GM19467 (cell line): ENCODE measurements at regions not wholly inside any gene's neighbourhood (a gene's known extent, or its start where the extent isn't known, plus 50 kb on each side); places are given as distances from the start of the nearest gene placed in this dataset.

Source experiments
- ATAC-seq: cut with Tn5 transposase; IDR thresholded peaks from one replicate; pipeline ENCODE4 v1.9.1; 2021; ENCODE audit warnings: mild to moderate bottlenecking, moderate library complexity; ENCODE audit not compliant: unreplicated experiment

DNA sequence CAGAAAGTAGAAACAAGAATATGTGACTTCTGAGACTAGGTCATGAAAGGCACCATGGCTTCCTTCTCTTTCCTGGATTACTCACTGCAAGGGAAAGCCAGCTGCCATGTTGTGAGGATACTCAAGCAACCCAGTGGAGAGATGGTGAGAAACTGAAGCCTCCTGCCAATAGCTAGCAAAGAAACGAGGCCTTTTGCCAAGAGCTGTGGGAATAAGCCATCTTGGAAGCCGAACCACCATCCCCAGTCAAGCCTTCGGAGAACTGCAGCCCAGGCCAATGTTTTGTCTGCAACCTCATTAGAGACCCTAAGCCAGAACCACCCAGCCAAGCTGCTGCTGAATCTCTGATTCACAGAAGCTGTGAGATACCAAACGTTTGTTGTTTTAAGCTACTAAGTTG, 104.7 kb upstream of the CRHR1 start:
- no peak for ATAC-seq

DNA sequence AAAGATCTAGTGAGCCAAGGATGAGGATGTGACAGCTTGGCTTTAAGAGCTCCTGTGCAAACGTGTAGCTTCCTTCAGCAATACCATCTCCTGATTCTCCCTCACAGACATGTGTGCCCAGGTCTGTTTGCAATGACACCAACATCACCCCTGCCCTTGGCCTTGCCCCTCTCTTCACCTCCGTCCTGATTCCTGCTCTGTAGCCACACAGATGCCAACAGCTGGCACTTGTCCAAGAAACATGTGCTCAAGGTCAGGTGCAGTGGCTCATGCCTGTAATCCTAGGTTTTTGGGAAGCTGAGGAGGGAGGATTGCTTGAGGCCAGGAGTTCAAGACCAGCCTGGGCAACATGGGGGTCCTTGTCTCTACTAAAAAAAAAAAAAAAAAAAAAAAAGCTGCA, 103.8 kb upstream of the CRHR1 start:
- no peak for ATAC-seq

DNA sequence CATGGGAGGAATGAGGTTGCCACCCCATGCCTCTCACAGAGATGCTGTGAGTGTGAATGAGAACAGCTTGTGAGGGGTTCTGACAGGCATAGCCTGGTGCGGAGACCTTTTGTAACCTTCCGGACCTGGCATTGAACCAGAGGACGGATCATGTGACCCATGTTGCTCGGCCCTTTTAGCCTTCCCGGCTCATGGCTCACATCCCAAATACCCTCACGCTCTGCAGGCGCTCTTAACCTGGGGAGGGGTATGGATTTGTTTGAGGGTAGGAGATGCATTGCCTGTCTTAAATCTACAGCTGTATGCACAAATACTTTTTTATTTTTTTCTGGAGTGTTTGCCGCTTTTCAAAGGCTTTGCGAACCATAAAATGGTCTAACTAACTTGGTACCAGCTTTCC, 102.4 kb upstream of the CRHR1 start:
- no peak for ATAC-seq

DNA sequence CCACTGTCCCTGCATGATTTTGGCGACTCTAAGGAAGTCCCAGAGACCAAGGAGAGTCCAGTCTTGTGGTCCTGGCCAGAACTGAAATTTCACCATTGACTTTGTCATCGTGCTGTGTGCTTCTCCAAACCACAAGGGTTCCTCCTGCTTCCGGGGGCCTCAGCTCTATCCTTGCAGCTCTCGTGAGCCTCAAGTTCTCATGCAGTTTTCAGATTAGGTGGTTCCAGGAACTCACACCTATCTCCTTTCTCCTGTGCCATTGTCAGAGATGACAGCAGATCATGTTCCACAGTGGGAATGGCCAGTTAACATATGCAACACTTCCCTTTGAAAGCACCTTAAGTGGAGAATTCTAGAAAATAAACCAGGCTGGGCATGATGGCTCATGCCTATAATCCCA, 97.9 kb upstream of the CRHR1 start:
- no peak for ATAC-seq

DNA sequence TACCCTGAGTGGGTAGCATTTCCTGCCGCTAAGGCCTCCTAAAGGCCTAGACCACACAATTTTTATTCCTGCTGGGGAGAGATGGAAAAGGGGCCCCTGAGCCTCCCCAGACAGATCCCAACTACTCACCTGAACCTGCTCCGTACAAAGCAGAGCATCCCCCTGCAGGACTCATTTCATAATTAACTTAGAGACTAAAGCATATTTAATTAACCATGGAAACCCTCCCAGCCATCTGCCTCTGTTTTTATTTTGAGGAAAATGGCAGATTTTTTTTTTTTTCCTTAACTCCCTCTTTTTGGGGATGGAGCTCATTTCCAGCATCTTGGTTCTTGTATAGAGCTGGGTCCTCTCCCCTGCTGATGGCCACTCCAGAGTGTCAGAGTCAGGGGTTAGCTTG, 96.5 kb upstream of the CRHR1 start:
- no peak for ATAC-seq

DNA sequence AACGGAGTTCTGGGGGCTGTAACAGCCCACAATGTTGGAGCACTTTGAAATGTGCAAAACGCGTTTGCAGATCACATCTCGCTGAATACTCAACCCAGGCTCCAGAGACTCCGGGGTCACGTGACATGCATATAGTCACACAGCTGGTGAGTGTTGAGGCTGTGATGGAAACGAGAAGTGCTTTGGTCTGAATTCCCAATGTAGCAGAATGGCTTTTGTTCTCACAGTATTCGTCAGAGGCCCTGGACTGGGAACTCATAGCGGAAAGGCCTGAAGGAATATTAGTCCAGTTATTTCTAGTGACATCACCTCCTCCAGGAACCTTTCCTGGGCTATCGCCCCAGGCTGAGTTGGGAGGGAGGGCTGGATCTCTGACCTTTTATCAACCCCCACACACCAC, 95.8 kb upstream of the CRHR1 start:
- no peak for ATAC-seq

DNA sequence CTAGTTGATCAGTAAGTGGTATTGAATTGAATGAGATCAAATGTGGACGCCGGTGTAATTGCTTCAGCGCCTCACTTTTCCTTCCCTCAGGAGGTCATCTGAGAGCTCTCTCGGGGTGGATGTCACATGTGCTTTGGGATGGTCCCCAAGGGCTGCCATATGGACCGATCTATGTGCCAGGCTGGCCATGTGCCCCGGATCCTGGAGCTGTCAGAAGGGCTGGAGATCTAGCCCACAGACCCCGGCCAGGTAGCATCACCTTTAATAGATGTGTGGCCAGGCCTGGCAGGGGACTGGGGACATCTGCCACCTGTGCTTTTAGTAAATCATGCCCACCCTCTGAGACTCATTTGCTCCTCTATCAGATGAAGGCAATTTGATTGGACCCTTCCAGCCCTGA, 95.3 kb upstream of the CRHR1 start:
- no peak for ATAC-seq

DNA sequence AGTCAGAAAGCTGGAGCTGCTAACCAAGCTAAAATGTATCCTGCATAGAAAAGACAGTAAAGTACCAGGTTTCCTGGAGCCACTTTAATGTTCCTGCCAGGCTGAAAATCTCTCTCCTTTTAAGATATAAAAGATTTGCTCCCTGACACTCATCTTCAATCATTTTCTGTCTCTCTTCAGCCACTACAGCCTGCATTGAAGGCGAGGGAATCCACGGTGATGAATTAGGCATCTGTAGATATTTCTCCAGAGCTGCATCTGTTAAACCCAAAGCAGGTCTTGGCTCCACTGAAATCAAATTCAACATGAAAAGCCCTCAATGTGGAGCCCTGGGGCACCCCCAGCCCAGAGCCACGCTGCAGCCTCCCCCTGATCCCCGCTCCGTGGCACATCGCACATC, 94.7 kb upstream of the CRHR1 start:
- ATAC-seq: no peak

DNA sequence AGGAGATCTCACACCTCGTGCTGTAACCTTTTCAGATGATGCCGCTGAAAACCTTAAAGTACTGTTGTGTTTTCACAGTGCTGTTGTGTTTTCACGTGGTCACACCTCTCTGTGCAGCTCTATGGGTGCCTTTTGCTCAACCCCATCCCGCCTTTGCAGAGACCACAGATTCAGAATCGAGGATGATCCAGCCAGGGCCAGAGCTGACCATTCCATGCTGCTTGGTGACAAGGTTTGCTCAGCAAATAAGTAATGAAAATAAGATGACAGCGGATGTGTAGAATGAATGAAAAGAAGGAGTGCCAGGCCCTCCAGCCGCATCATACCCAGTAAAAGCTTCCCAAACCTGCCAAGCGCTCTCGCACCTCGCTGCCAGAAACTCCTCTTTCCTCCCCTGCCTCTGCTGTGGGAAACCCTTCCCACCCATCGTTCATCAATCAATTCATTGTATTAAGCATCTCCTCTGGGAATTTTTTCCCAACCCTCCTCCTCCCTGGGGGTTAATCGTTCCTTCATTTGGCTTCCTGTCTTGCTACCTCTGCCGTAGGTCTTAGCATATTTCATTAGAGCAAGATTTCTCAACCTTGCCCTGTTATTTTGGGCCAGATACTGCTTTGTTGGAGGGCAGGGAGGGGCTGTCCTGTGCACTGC, 93.4 kb upstream of the CRHR1 start:
- ATAC-seq: no peak

DNA sequence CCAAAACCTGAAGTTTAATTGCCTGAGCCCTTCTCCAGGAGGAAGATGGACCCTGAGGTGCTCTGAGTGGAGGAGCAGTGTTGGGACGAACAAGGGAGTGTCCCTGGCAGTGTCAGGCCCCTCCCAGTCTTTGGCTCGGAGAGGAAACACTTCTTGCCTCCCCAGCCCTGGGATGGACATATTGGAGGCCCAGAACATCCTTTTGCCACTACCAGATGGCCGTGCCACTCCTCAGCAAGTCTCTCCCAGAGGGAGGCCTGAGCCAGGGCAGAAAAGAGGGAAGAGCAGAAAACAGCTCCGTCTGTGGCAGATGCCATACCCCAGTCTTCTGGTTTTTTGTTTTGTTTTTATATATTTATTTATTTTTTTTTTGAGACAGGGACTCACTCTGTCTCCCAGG, 91.5 kb upstream of the CRHR1 start:
- no peak for ATAC-seq

DNA sequence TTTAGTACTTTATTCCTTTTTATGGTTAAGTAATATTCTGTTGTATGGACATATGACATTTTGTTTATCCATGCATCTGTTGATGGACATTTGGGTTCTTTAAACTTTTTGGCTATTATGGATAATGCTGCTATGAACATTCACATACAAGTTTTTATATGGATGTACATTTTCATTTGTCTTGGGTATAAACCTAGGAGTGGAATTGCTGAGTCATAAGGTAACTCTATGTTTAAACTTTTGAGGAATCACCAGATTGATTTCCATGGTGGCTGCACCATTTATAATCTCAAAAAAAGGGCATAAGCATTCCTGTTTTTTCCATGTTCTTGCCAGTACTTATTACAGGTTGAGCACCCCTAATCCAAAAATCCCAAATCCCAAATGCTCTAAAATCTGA, 90.3 kb upstream of the CRHR1 start:
- no peak for ATAC-seq

DNA sequence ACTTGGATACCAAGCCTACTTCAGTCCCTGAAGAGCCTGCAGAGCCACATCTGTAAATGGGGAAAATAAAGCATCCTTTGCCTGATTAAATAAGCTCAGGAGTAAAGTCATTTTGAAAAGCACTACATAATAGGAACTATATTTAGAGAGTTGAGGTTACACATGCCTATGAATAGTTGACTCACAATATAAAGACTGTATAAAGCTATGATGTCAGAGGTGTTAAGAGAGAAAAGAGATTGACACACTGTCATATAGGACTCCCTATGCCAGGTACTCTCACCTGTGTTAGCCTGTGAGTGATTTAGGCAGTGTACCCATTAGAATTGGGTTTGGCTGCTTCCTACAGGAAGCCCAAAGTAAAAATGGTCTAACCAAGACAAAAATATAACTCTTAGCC, 87.7 kb upstream of the CRHR1 start:
- ATAC-seq: no peak

DNA sequence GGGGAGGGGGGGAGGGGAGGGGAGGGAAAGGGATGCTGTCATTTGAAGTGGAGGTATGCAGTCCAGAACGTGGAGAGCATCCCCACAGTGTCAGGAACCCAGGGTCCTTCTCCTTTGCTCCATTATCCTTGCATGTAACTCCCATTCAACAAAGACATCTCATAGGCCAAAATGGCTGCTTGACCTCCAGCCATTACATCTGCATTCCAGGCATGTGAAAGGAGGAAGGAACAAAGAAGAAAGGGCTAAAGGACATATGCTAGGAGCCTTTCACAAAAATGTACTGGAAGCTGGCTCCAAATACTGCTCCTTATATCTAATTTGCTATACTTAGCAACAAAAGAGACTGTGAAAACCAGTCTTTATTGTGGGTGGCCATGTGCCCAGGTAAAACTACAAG, 87.0 kb upstream of the CRHR1 start:
- no peak for ATAC-seq

DNA sequence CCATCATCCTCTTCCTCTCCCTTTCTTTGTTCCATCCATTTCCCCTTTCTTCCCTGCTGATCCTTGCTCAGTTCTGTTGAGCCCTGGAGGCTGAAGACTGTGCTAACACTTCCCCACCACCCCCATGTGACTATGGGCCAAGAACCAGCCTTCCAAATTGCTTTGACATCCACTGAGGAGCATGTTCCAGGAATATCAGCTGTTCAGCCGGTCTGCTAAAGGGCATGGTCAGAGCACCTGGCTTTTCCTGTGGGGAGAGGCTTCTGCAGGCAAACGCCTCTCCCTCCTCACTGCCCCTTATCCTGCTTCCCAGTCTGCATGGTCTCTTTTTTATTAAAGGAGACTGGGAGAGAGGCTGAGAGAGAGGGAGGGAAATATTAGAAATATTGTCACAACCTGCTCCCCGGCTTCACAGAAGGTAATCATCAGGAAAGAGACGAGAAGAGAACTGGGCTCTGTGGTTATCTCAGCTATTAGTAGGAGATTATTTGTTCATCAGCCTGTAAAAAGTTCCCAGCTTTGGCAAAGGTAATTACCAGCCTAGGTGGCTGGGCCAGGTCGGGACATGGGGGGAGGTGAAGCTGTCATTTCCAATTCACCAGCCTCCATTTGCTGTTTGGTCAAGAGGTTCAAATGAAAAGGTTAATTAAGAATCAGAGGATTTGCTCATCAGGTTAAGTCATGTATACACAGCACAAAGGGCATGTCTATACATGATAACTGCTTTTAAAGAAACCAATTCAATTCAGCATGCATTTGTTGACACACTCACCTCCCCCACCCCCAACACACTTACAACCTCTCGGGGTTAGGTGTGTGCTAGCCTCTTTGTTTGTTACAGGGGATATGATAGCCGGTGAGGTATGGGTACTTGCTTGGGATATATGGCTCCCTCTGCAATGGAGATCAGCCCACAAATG, 83.7 kb upstream of the CRHR1 start:
- ATAC-seq: no peak

DNA sequence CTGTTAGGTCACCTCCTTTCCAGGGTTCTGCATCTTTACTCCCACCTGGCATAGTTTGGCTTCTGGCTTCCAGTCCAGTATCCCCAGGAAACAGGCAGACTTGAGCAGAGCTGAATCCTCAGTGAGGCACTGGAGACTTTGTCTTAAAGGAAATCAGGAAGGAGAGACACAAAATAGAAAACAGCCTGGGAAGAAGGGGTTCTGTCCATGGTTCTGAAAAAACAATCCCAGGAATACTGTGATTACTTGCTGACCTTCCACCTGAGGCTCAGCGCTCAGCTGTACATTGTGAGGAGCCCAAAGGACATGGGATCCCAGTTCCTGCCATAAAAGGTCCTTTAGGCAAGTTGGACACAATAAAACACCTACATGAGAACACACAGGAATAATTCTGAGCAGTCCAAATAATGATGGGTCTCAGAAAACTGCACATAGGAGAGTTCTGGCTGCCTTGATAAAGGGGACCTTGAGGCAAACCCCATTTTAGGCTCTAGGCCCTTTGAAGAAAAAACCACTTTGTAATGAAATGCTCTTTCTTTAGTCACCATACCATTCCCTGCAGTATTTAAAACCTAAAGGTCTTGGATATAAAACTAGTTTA, 81.4 kb upstream of the CRHR1 start:
- no peak for ATAC-seq

DNA sequence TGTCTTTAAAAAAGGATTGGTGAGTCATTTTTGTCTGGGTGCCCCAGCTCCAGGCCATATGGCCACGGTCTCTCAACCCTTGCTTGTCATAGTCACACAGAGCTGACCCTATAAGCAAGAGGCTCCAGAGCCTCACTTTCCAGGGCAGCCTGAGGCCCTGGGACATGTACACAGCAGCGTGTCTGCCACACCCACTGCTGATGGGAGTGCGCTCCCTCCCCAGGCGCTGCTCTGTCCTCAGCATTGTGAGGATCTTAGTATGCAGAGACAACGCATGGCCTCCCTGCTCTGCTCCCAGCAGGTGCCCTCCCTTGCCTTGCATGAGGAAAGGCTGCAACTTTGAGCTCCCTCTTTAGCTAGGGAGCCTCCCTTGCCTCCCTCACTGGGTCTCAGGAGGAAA, 80.8 kb upstream of the CRHR1 start:
- no peak for ATAC-seq

DNA sequence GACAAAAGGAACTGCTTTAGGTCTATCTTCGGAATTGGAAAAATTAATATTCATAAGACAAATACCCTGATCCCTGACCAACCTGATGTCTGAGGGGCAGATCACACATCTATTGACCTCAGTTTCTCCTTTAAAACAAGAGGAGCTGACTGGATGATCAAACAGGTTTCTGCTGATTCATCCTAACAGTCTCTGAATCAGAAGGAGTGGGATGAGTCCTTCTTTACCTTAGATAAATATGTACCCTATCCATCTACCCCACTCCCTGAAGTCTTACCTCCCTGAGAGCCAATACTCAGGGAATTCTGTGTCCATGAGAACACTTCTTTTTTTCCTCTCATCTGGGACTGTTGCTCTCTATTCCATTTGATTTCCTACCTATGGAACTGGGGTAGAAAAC, 80.3 kb upstream of the CRHR1 start:
- no peak for ATAC-seq

DNA sequence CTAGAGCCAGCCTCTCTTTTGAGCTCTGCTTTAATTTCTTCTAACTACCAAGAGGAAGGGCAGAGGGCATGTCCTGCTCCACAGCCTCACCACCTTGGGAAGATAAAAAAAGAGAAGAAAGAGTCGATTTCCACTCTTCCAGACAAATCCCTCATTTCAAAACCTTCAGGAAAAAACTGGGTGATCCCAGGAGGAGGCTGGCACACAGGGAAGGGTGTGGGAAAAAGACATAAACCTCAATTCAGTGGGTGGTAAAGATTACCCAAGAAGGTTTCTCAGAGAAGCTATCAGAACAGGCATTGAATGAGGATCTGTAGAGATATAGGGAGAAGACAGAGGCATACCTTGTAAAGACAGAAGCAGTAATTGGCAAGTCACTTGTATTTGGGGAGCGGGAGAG, 79.9 kb upstream of the CRHR1 start:
- no peak for ATAC-seq

DNA sequence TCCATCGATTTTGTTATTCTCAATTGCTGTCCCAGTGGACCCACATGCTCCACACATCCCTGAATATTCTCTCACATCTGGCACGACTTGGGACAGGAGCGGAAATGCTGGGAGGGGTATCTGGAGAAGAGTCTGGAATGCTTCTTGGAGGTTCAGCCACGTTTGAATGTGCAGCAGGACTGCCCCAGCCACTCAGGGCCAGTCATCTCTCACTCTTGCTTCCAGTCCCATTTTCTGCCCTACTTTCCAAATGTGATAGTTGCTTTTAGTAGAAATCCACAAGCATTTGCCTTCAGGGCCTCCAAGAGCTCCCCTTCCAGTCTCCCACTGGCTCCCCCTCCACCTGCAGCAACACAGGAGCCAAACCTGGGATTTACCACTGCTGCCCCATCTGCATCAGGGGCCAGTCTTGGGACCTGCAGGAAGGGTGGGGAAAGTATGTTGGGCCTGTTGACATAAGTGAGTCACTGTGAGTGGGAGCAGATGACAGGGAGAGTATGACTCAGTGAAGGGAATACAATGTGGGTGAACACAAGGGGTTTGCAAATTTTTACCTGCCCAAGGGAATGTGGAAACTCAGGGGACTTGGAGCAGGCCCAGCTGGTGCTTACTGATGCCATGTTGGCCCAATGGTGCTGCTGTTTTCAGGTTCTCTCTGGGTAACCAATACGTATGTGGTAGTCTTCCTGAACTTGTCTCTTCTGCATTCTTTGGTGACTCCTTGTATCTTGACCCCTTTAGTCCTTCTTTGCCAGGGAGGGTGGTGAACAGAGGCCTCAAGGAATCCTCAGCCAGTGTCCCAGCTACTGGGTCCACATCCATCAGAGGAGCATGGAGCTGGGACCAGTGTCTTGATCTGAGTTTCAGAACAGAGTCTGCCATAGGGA, 78.8 kb upstream of the CRHR1 start:
- no peak for ATAC-seq

DNA sequence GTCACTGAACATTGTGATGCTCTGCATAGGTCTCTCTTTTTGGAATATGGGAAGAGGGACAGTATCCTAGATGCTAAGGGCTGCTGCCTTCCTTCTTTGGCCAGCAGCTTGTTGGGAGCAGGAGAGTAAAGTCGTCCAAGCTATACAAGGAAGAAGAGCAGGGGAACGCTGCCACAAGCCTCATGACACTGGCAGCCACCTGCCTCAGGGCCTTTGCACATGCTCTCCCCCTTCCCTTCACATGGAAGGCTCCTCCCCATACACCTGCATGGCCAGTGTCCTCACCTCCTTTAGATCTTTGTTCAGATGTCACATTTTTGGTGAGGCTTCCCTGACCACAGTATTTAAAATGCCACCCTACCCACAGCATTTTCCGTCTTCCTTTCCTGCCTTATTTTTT, 78.1 kb upstream of the CRHR1 start:
- no peak for ATAC-seq

DNA sequence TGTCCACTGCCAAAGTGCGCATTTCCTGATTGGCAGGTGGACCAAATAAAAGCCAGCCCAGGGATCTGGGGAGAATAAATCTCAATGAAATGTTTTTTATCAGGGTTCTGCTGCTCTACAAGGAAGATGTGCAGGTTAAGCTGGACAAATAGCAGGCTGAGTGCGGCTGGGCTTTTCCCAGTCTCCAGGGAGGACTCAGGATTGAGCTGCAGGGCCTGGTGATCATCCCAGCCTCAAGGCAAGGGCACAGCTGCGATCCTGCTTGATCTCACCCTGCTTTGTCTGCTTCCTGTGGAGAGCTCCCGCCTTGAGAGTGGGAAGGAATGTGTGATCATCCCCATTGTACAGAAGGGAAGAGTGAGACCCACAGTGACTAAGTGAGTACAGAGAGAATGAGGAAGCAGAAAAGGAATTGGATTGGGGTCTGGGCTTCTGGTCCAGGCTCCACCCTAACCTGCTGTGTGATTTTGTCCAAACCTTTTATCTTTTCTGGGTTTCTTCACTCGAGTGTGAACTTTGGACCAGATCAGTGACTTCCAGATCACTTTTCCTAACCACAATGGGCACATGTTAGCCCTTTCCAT, 75.3 kb upstream of the CRHR1 start:
- no peak for ATAC-seq
